Astrocyte (in vitro differentiated cells and primary cell): ENCODE measurements at regions not wholly inside any gene's neighbourhood (a gene's known extent, or its start where the extent isn't known, plus 50 kb on each side); places are given as distances from the start of the nearest gene placed in this dataset.
"Not testable (repeated sequence)": the region's sequence is repeated elsewhere in the genome, so short reads cannot be mapped to it uniquely, and the experiment has no call there.

Experiments
- DNase-seq: peaks from one replicate; pipeline ENCODE4 v3.0.0-alpha.2; 2010; ENCODE audit warnings: low read depth
- FAIRE-seq: peaks from 2 replicates; lab custom pipeline; 2011; peaks lifted over from hg19 to GRCh38; lab: Jason Lieb, UNC
- H2AFZ ChIP-seq: 2 replicates; pipeline ENCODE4 v1.6.0; 2012; ENCODE audit warnings: low read depth, low read length, inconsistent platforms
- H3K27ac ChIP-seq: 2 replicates; pipeline ENCODE4 v1.5.1; 2011; ENCODE audit warnings: low read depth, low read length, inconsistent platforms
- H3K27me3 ChIP-seq: 2 replicates; pipeline ENCODE4 v1.6.0; 2011; ENCODE audit warnings: low read length, inconsistent platforms; ENCODE audit not compliant: insufficient read depth
- H3K36me3 ChIP-seq: 2 replicates; pipeline ENCODE4 v1.5.1; 2011; ENCODE audit warnings: low read length, inconsistent platforms; ENCODE audit not compliant: insufficient read depth
- H3K4me1 ChIP-seq: 2 replicates; pipeline ENCODE4 v1.5.1; 2011; ENCODE audit warnings: low read length, inconsistent platforms; ENCODE audit not compliant: insufficient read depth
- H3K4me2 ChIP-seq: 2 replicates; pipeline ENCODE4 v1.6.0; 2012; ENCODE audit warnings: low read length, inconsistent platforms
- H3K4me3 ChIP-seq: 2 replicates; pipeline ENCODE4 v1.5.1; 2011; ENCODE audit warnings: low read depth, mild to moderate bottlenecking, low read length, inconsistent platforms; ENCODE audit not compliant: insufficient read depth
- H3K79me2 ChIP-seq: 2 replicates; pipeline ENCODE4 v1.6.0; 2012; ENCODE audit warnings: mild to moderate bottlenecking, low read length, inconsistent platforms; ENCODE audit not compliant: insufficient read depth
- H3K9ac ChIP-seq: 2 replicates; pipeline ENCODE4 v1.6.0; 2012; ENCODE audit warnings: mild to moderate bottlenecking, low read length, inconsistent platforms
- H3K9me3 ChIP-seq: 2 replicates; pipeline ENCODE4 v1.5.1; 2012; ENCODE audit warnings: low read depth, mild to moderate bottlenecking, low read length, inconsistent platforms; ENCODE audit not compliant: insufficient read depth
- H4K20me1 ChIP-seq: 2 replicates; pipeline ENCODE4 v1.6.0; 2012; ENCODE audit warnings: low read length, inconsistent platforms; ENCODE audit not compliant: insufficient read depth
- H3K27ac Mint-ChIP-seq: one replicate; pipeline ENCODE4 v1.8.0; 2021; ENCODE audit warnings: mild to moderate bottlenecking, mixed read lengths; ENCODE audit not compliant: unreplicated experiment
- H3K27me3 Mint-ChIP-seq: one replicate; pipeline ENCODE4 v1.8.0; 2021; ENCODE audit warnings: low read depth, mixed read lengths; ENCODE audit not compliant: unreplicated experiment
- H3K36me3 Mint-ChIP-seq: one replicate; pipeline ENCODE4 v1.8.0; 2021; ENCODE audit warnings: low read depth, mixed read lengths; ENCODE audit not compliant: unreplicated experiment
- H3K4me1 Mint-ChIP-seq: one replicate; pipeline ENCODE4 v1.8.0; 2021; ENCODE audit warnings: low read depth, mixed read lengths; ENCODE audit not compliant: unreplicated experiment
- H3K4me3 Mint-ChIP-seq: one replicate; pipeline ENCODE4 v1.8.0; 2021; ENCODE audit warnings: mild to moderate bottlenecking, moderate library complexity, mixed read lengths; ENCODE audit not compliant: unreplicated experiment
- H3K9me3 Mint-ChIP-seq: one replicate; pipeline ENCODE4 v1.8.0; 2021; ENCODE audit warnings: mild to moderate bottlenecking, mixed read lengths; ENCODE audit not compliant: unreplicated experiment

GRCh38 chr12:31162896-31163560, 89.4 kb downstream of the DDX11 start:
- H4K20me1 ChIP-seq, H3K9me3 Mint-ChIP-seq, DNase-seq, H3K79me2 ChIP-seq, H3K4me1 Mint-ChIP-seq, H3K27me3 Mint-ChIP-seq, H3K4me3 Mint-ChIP-seq, H3K4me2 ChIP-seq, H3K27ac ChIP-seq, H3K27ac Mint-ChIP-seq, H3K9ac ChIP-seq, H3K9me3 ChIP-seq, H2AFZ ChIP-seq, H3K4me3 ChIP-seq, FAIRE-seq, H3K27me3 ChIP-seq, H3K36me3 Mint-ChIP-seq, H3K4me1 ChIP-seq, H3K36me3 ChIP-seq: not testable (repeated sequence)

GRCh38 chr12:31174293-31174692, 100.6 kb downstream of the DDX11 start:
- FAIRE-seq = not testable (repeated sequence)

GRCh38 chr12:31177514-31177913, 103.9 kb downstream of the DDX11 start:
- H3K4me3 ChIP-seq, H3K27ac Mint-ChIP-seq, H3K36me3 Mint-ChIP-seq, H3K4me3 Mint-ChIP-seq, H4K20me1 ChIP-seq, H3K79me2 ChIP-seq, DNase-seq, FAIRE-seq, H3K27ac ChIP-seq, H3K9me3 Mint-ChIP-seq, H3K27me3 Mint-ChIP-seq, H3K4me1 ChIP-seq, H3K4me1 Mint-ChIP-seq, H3K36me3 ChIP-seq, H3K9ac ChIP-seq, H3K9me3 ChIP-seq, H3K27me3 ChIP-seq, H3K4me2 ChIP-seq, H2AFZ ChIP-seq: not testable (repeated sequence)

More at GRCh38 chr12:31174293-31174692, 100.6 kb downstream of the DDX11 start:
- not testable (repeated sequence) for H3K4me3 Mint-ChIP-seq, H3K27ac Mint-ChIP-seq, H2AFZ ChIP-seq, H3K27me3 ChIP-seq, H3K36me3 ChIP-seq, H3K27me3 Mint-ChIP-seq, DNase-seq, H3K27ac ChIP-seq, H3K4me3 ChIP-seq, H3K9me3 Mint-ChIP-seq, H3K4me1 ChIP-seq, H3K79me2 ChIP-seq, H3K9ac ChIP-seq, H3K4me2 ChIP-seq, H3K9me3 ChIP-seq, H3K4me1 Mint-ChIP-seq, H4K20me1 ChIP-seq, H3K36me3 Mint-ChIP-seq

- not testable (repeated sequence) for H3K27me3 ChIP-seq, H3K4me3 ChIP-seq, DNase-seq, H3K9me3 Mint-ChIP-seq, H3K36me3 Mint-ChIP-seq, H3K9ac ChIP-seq, H3K4me1 Mint-ChIP-seq, H3K4me2 ChIP-seq, H3K79me2 ChIP-seq, H3K27me3 Mint-ChIP-seq, H3K4me1 ChIP-seq, H4K20me1 ChIP-seq, H3K36me3 ChIP-seq, H3K27ac ChIP-seq, H2AFZ ChIP-seq, H3K9me3 ChIP-seq, H3K4me3 Mint-ChIP-seq, FAIRE-seq, H3K27ac Mint-ChIP-seq
These were observed 105.2 kb downstream of the DDX11 start for GRCh38 chr12:31178875-31179274.

- H3K79me2 ChIP-seq, H4K20me1 ChIP-seq, H3K4me2 ChIP-seq, H3K9me3 Mint-ChIP-seq, H3K27me3 Mint-ChIP-seq, H3K27ac Mint-ChIP-seq, H3K4me3 ChIP-seq, H3K4me3 Mint-ChIP-seq, DNase-seq, H2AFZ ChIP-seq, H3K9ac ChIP-seq, H3K36me3 ChIP-seq, H3K4me1 ChIP-seq, H3K4me1 Mint-ChIP-seq, FAIRE-seq, H3K27ac ChIP-seq, H3K27me3 ChIP-seq, H3K9me3 ChIP-seq, H3K36me3 Mint-ChIP-seq: not testable (repeated sequence)
These were observed 106.1 kb downstream of the DDX11 start for GRCh38 chr12:31179627-31180237.

- not testable (repeated sequence) for H3K27me3 Mint-ChIP-seq, H3K4me3 Mint-ChIP-seq, H3K27ac Mint-ChIP-seq, H3K4me3 ChIP-seq, H3K4me1 Mint-ChIP-seq, H3K9me3 Mint-ChIP-seq, H3K9ac ChIP-seq, H4K20me1 ChIP-seq, H3K36me3 Mint-ChIP-seq, FAIRE-seq, H3K79me2 ChIP-seq, H3K36me3 ChIP-seq, H3K4me1 ChIP-seq, H3K27ac ChIP-seq, DNase-seq, H3K27me3 ChIP-seq, H2AFZ ChIP-seq, H3K9me3 ChIP-seq, H3K4me2 ChIP-seq
These were observed 108.9 kb downstream of the DDX11 start for GRCh38 chr12:31182571-31182970.
